Transverse colon (tissue), 4 donors: ENCODE measurements at regions not wholly inside any gene's neighbourhood (a gene's known extent, or its start where the extent isn't known, plus 50 kb on each side); places are given as distances from the start of the nearest gene placed in this dataset.
"Not testable (repeated sequence)": the region's sequence is repeated elsewhere in the genome, so short reads cannot be mapped to it uniquely, and the experiment has no call there.

ENCODE experiments used
- DNase-seq: peaks from one replicate; pipeline ENCODE4 v3.0.0-alpha.2; 2019
- H3K27ac ChIP-seq, 4 donors: fragments of 200-600 bp; sonication (generic); 2 replicates each; pipeline ENCODE4 v1.5.1; 2016 to 2018; ENCODE audit warnings: inconsistent platforms in 4 of 4
- H3K27me3 ChIP-seq: fragments of 200-600 bp; sonication (generic); 2 replicates; pipeline ENCODE4 v1.5.1; 2017; ENCODE audit warnings: inconsistent platforms
- H3K36me3 ChIP-seq, 4 donors: fragments of 200-600 bp; sonication (generic); 2 replicates each; pipeline ENCODE4 v1.5.1; 2017 to 2019; ENCODE audit warnings: inconsistent platforms in 4 of 4
- H3K4me1 ChIP-seq, 4 donors: fragments of 200-600 bp; sonication (generic); 2 replicates each; pipeline ENCODE4 v1.5.1; 2017 to 2020; ENCODE audit warnings: inconsistent platforms in 4 of 4
- H3K4me3 ChIP-seq, 4 donors: fragments of 200-600 bp; sonication (generic); 1 replicate in 1 of 4; 2 replicates in 3 of 4; pipeline versions ENCODE4 v1.5.1 to v1.6.1; 2017 to 2019; ENCODE audit warnings: inconsistent platforms in 4 of 4
- H3K9me3 ChIP-seq, 2 donors: fragments of 200-600 bp; sonication (generic); 2 replicates each; pipeline ENCODE4 v1.5.1; 2017 to 2019; ENCODE audit warnings: inconsistent platforms in 2 of 2
- EP300 ChIP-seq: sonication (generic); formaldehyde crosslinking; IDR thresholded peaks from one replicate; pipeline ENCODE4 v1.6.1; 2017; ENCODE audit warnings: antibody characterized with exemption, low read depth
- POLR2A ChIP-seq: fragments of 450-650 bp; IDR thresholded peaks from one replicate; pipeline ENCODE4 v1.6.1; 2016; ENCODE audit warnings: antibody characterized with exemption, mild to moderate bottlenecking, moderate library complexity
- POLR2AphosphoS5 ChIP-seq, 3 donors: sonication (generic); formaldehyde crosslinking; IDR thresholded peaks; one replicate each; pipeline ENCODE4 v1.6.1; 2016; ENCODE audit warnings: antibody characterized with exemption in 3 of 3
- WGBS, 2 donors: methylation state at CpG; one replicate each; pipeline ENCODE4 v1.1.5; 2018; ENCODE audit warnings: low coverage in 1 of 2; 5-methylcytosine and 5-hydroxymethylcytosine counted together
- in situ Hi-C, 4 donors: fragments of 200-750 bp; cut with MboI; loops; one replicate each; pipeline versions ENCODE4 v1.15.0 to v1.15.1; 2017; ENCODE audit warnings: low sequenced_read_pairs in 3 of 4, low pct_ligation_motif_present in 1 of 4, low pct_unique_long_range_greater_than_20kb in 1 of 4
- intact Hi-C: fragments of 100-400 bp; cut with DNase I; formaldehyde crosslinking; loops from one replicate; pipeline ENCODE4 v1.15.1; 2023; ENCODE audit warnings: low total_unique reads
- TF ChIP-seq, protein P1 (sequence below), 5 experiments: fragments of 200-600 bp in 3 of 5; fragments of 450-650 bp in 2 of 5; sonication (generic) in 3 of 5; IDR thresholded peaks; 1 replicate in 2 of 5; 2 replicates in 3 of 5; pipeline ENCODE4 v1.5.1; 2016 to 2017; ENCODE audit warnings: antibody characterized with exemption in 5 of 5, inconsistent platforms in 3 of 5, mild to moderate bottlenecking in 2 of 5, moderate library complexity in 1 of 5

- intact Hi-C loops (no loop called here), in situ Hi-C loops (no loop called here)
- no peak overlapping the region for H3K4me3 ChIP-seq
- no peaks in the 10 kb centered on the region for H3K36me3 ChIP-seq
- no peaks in the 10 kb centered on the region for H3K27me3 ChIP-seq
- DNase-seq, result no peak
- H3K4me1 ChIP-seq, result no peaks in the 10 kb centered on the region
- WGBS, 2 donors, result 45% methylated on average over 1 of the region's 1 CpG; no CpG with 5 or more reads in 1 of the 2 donors
- peaks cover 0 to 3% of the 10 kb centered on the region in 2 donors for H3K9me3 ChIP-seq
- no peak for TF ChIP-seq EP300
- TF ChIP-seq POLR2AphosphoS5 (IDR thresholded peaks at IDR 0.05), result no peak
- TF ChIP-seq, protein P1, sequence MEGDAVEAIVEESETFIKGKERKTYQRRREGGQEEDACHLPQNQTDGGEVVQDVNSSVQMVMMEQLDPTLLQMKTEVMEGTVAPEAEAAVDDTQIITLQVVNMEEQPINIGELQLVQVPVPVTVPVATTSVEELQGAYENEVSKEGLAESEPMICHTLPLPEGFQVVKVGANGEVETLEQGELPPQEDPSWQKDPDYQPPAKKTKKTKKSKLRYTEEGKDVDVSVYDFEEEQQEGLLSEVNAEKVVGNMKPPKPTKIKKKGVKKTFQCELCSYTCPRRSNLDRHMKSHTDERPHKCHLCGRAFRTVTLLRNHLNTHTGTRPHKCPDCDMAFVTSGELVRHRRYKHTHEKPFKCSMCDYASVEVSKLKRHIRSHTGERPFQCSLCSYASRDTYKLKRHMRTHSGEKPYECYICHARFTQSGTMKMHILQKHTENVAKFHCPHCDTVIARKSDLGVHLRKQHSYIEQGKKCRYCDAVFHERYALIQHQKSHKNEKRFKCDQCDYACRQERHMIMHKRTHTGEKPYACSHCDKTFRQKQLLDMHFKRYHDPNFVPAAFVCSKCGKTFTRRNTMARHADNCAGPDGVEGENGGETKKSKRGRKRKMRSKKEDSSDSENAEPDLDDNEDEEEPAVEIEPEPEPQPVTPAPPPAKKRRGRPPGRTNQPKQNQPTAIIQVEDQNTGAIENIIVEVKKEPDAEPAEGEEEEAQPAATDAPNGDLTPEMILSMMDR (IDR thresholded peaks at IDR 0.05), result no peak
- TF ChIP-seq POLR2A, result no peak
- no peak overlapping the region for H3K27ac ChIP-seq
These were observed 747.7 kb downstream of the PCDH17 start for GRCh38 chr13:58379221-58379620.

DNA sequence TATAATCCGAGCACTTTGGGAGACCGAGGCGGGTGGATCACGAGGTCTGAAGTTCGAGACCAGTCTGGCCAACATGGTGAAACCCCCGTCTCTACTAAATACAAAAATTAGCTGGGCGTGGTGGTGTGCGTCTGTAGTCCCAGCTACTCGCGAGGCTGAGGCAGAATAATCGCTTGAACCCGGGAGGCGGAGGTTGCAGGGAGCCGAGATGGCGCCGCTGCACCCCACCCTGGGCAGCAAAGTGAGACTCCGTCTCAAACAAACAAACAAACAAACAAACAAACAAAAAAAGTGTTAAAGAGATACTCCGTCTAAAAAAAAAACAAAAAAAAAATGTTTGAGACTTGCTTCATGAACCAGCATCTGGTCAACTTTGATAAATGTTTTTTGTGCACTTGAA, 753.8 kb downstream of the PCDH17 start:
- in situ Hi-C loops, intact Hi-C loops, H3K4me3 ChIP-seq, H3K27me3 ChIP-seq, H3K36me3 ChIP-seq, DNase-seq, H3K9me3 ChIP-seq, H3K4me1 ChIP-seq, H3K27ac ChIP-seq: not testable (repeated sequence)
- 87 to 89% methylated on average over 8 to 18 of the region's 18 CpGs for WGBS, 2 donors

GRCh38 chr13:58397596-58398387, 766.2 kb downstream of the PCDH17 start:
- TF ChIP-seq POLR2AphosphoS5 (IDR thresholded peaks at IDR 0.05) (no peak), POLR2A (no peak), EP300 (no peak)
- TF ChIP-seq, protein P1 (IDR thresholded peaks at IDR 0.05), result no peak
- intact Hi-C loops, result no loop called here

DNA sequence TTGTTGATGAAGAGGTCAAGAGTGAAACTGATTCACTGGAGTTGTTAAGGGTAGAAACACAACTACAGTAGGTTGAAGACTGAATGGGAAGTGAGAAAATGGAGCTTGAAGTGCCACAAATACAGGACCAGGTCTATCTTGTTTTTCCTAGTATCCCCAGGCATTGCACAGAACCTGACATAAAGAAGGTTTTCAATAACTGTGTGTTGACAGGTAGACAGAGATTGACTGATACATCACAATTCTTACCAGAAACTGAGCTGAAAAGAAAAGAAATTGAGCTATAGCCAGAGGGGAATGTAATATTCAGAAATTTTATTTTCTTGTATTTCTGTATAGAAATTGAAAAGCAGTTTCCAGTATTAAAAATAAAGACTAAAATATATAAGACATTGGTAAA, 767.7 kb downstream of the PCDH17 start:
- Histone ChIP-seq H3K4me3 (no peak overlapping the region), H3K36me3 (no peaks in the 10 kb centered on the region)
- in situ Hi-C loops, result no loop called here

More at GRCh38 chr13:58397596-58398387, 766.2 kb downstream of the PCDH17 start:
- H3K4me3 ChIP-seq, result no peak overlapping the region
- DNase-seq, result no peak
- WGBS, 2 donors, result 95 to 100% methylated on average over 1 to 6 of the region's 6 CpGs
- H3K9me3 ChIP-seq, result no peaks in the 10 kb centered on the region
- no peaks in the 10 kb centered on the region for H3K36me3 ChIP-seq
- in situ Hi-C loops, result no loop called here
- H3K27me3 ChIP-seq, result no peaks in the 10 kb centered on the region
- H3K27ac ChIP-seq, result no peak overlapping the region
- no peaks in the 10 kb centered on the region for H3K4me1 ChIP-seq

More for the DNA sequence above, 767.7 kb downstream of the PCDH17 start:
- intact Hi-C loops, result no loop called here
- H3K9me3 ChIP-seq, result no peaks in the 10 kb centered on the region
- no peaks in the 10 kb centered on the region for H3K27me3 ChIP-seq
- H3K27ac ChIP-seq, result no peak overlapping the region
- no peak for DNase-seq
- no peak for TF ChIP-seq POLR2A
- no peak for TF ChIP-seq EP300
- no peak for TF ChIP-seq POLR2AphosphoS5 (IDR thresholded peaks at IDR 0.05)
- TF ChIP-seq, protein P1 (IDR thresholded peaks at IDR 0.05), result no peak
- no peaks in the 10 kb centered on the region for H3K4me1 ChIP-seq
